ENCODE measurements at regions not wholly inside any gene's neighbourhood (a gene's known extent, or its start where the extent isn't known, plus 50 kb on each side); places are given as distances from the start of the nearest gene placed in this dataset.

DNA sequence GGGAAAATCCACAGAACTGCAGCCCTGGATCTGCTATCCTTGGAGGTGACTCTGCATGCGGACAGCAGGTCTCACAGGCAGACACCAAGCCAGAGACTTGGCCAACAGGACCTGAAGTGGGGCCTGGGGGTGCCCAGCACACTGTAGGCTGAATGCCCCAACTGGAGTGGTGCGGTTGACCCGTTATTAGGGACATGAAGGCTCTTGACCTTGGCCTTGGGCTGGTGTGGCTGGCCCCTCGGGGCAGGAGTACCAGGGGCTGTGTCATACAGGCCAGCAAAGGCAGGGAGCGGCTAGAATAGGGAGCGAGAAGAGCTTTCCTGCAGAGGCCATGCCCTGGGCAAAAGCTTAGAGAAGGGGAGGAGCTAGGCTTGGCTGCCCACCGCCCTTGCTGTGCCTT lies 153.2 kb upstream of the MVB12B start:
- TF ChIP-seq EZH2 (IDR thresholded peaks at IDR 0.05; ENCODE audit: borderline replicate concordance, control insufficient read depth, low read depth, low read length) (no peak), FOXM1 (IDR thresholded peaks at IDR 0.05; ENCODE audit: low read depth, low read length) (no peak), RAD21 (IDR thresholded peaks at IDR 0.05; ENCODE audit: insufficient read depth, low read depth, low read length) (no peak), SP1 (IDR thresholded peaks at IDR 0.05; ENCODE audit: low read depth, low read length) (no peak), RAD51 (IDR thresholded peaks at IDR 0.05) (no peak), CBFB (IDR thresholded peaks at IDR 0.05; ENCODE audit: low read depth) (no peak), ZNF24 (IDR thresholded peaks at IDR 0.05) (no peak), POLR2A (IDR thresholded peaks at IDR 0.05; ENCODE audit: low read depth, low read length) (no peak), TAF1 (IDR thresholded peaks at IDR 0.05; ENCODE audit: borderline replicate concordance, low read depth, low read length) (no peak), MAX (IDR thresholded peaks at IDR 0.05; ENCODE audit: low read depth, low read length) (no peak), FOXK2 (IDR thresholded peaks at IDR 0.05) (no peak), PRDM15 (CRISPR knock-in tag; IDR thresholded peaks at IDR 0.05) (no peak), SREBF1 (IDR thresholded peaks at IDR 0.05; ENCODE audit: low read length) (no peak)
- TF ChIP-seq, protein P1, sequence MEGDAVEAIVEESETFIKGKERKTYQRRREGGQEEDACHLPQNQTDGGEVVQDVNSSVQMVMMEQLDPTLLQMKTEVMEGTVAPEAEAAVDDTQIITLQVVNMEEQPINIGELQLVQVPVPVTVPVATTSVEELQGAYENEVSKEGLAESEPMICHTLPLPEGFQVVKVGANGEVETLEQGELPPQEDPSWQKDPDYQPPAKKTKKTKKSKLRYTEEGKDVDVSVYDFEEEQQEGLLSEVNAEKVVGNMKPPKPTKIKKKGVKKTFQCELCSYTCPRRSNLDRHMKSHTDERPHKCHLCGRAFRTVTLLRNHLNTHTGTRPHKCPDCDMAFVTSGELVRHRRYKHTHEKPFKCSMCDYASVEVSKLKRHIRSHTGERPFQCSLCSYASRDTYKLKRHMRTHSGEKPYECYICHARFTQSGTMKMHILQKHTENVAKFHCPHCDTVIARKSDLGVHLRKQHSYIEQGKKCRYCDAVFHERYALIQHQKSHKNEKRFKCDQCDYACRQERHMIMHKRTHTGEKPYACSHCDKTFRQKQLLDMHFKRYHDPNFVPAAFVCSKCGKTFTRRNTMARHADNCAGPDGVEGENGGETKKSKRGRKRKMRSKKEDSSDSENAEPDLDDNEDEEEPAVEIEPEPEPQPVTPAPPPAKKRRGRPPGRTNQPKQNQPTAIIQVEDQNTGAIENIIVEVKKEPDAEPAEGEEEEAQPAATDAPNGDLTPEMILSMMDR (IDR thresholded peaks at IDR 0.05 in 2 of 3, conservative IDR thresholded peaks at IDR 0.05 in 1 of 3; ENCODE audit: control insufficient read depth in 2 of 3, extremely low read depth in 1 of 3, insufficient read depth in 1 of 3, low read depth in 3 of 3, low read length in 3 of 3), result no peak

Measured in GM12878 (cell line).